ENCODE measurements at regions not wholly inside any gene's neighbourhood (a gene's known extent, or its start where the extent isn't known, plus 50 kb on each side); places are given as distances from the start of the nearest gene placed in this dataset.

DNA sequence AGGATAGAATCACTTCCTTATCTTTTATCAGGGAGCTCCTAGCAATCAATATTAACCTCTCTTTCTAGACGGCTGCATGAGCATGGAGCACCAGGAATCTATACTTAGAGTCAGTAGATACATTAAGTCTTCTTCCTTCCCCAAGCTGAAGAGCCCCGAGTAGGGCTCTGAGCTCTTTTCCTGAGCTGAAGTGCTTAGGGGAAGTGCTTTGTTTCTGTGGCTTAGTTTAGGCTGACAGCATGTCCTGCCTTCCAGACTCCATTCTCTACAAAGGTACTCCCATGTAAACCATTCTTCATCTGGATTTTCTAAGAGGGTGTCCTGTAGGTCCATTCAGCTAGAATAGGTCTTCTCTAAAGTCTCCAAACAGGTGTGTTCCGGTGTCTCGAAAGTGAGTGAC, 127.5 kb upstream of the AFF2 start:
- DNase-seq, result no peak

- no peak for DNase-seq
Observed at GRCh38 chrX:148376342-148376741, 124.1 kb upstream of the AFF2 start.

GRCh38 chrX:148380107-148380506, 120.3 kb upstream of the AFF2 start:
- no peak for DNase-seq

DNA sequence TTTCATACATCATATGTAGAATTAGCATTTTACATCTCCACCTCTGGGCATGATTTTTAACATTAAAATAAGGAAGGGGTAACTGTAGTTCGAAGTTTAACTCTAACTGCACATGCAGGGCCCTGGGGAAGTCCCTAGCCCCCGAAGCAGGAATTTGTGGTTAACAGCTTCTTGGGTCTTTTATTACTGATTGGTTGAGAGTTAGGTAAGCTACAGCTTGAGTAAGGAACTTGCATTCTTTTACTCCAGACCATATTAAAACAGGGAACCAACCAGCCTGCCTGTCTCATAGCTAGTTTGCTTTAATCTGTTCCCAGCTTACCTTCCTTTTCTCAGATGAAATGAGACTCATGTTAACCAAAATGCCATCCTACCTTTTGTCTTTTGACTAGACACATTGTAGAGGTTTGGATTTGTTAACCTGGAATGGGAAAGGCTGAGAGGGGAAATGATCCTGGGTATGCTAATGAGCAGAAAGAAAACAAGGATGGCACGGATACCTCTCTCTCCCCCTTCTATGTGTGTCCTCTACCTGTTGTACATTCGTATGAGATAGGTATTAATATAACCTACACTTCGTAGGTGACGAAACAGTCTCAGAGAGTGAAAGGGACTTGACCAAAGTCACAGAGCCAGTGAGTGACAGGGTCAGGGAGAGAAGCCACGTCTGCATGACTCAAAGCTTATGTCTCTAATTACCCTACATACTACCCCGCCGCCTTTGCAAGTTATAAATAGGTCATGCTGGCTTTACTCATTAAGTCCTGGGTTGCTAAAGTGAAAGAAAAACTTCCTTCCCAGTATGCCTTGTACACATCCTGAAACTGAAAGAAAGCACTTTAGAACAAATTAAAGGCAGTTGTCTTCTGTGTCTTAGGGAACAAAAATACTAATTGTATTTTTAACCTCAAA, 119.5 kb upstream of the AFF2 start:
- no peak for DNase-seq

DNA sequence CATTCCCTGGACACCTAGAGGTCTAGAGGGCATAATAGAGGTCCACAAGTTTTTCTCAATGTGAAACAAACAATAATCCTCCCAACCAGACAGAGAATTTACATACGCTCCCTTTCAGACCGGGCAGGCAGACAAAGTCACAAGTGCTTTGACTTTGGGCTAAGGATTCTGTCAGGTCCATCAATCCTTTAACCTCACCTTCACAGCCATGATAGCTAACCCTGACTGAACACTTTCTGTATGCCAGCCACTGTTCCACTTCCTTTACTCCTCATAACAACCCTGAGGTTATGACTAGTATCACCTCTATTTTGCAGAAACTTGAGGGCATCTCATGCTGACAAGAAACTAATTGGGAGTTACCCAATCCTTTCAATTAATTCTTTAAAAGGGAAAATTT, 118.8 kb upstream of the AFF2 start:
- no peak for DNase-seq

GRCh38 chrX:148382983-148383382, 117.4 kb upstream of the AFF2 start:
- no peak for DNase-seq

DNA sequence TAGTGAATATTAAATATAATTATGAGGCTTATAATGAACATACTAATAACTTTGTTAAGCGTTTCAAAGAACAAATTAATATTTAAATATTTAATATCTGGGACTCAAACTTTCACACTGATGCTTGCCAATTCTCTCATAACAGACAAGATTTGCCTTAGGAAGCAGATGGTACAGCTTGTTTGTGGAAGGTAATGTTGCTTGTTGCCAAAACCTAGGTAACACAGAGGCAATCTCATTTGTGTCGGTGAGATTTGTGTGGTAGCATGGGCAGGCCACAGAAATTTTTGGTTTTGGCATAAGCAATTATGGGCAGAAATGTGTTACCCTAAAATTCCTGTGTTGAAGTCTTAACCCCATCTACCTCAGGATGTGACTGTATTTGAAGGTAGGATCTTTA, 114.9 kb upstream of the AFF2 start:
- no peak for DNase-seq

GRCh38 chrX:148389629-148390028, 110.8 kb upstream of the AFF2 start:
- no peak for DNase-seq

- DNase-seq, result no peak
Observed at GRCh38 chrX:148412006-148412405, 88.4 kb upstream of the AFF2 start.

DNA sequence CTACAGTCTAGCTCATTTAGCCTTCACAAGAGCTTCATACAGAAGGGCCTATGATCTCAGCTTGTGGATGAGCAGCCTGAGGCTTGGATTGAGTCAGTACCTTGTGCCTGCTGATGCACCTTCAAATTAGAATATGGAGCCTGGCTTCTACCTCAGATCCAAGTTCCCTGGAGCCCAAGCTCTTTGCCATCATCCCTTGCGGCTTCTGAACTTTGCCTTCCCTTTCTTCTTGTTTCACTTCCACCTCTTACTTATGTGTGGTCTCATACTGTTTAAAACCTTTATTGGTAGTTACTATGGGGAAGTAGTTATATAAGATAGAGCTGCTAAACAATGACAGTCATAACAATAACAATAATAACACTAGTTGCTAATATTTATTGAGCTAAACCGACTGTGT, 84.3 kb upstream of the AFF2 start:
- no peak for DNase-seq

GRCh38 chrX:148416931-148417330, 83.5 kb upstream of the AFF2 start:
- DNase-seq, result no peak

DNA sequence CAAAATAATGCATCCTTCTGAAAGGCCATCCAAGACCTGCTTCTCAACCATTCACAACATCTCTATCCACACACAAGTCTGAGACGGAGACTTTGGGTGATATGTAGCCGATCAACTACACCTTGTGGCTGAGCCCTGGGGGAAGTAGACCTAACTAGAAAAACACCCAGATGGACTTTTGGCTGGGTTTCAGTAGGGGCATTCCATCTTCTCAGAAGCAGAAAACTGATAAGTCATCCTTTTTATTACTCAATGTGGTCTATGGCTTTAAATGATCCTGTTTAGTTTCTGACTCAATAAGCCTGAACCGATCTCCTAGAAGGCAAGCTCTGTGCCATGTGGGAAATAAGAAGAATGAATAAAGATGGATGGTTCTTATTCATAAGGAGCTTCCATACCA, 82.5 kb upstream of the AFF2 start:
- DNase-seq, result no peak

- DNase-seq, result no peak
Observed at GRCh38 chrX:148422526-148422925, 77.9 kb upstream of the AFF2 start.

DNA sequence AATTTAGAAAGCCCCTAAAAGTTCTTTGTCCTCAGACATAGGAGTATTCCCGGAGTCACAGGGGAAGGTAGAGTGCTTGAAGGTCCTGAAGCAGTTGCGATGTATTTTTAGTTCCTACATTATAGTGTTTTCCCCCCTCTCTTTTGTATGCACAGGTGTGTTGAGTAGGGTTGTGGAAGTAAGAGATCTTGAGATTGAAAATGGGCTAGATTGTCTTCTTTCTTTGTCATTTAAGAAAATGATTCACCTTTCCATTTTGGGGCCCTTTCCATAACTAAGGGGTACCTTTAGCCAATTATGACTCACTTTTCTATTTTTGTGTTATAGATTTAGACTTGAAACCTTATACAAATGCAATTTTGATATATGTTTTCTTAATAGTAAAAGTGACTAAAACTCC, 75.8 kb upstream of the AFF2 start:
- DNase-seq, result no peak

- no peak for DNase-seq
Observed at GRCh38 chrX:148426467-148426866, 74.0 kb upstream of the AFF2 start.

DNA sequence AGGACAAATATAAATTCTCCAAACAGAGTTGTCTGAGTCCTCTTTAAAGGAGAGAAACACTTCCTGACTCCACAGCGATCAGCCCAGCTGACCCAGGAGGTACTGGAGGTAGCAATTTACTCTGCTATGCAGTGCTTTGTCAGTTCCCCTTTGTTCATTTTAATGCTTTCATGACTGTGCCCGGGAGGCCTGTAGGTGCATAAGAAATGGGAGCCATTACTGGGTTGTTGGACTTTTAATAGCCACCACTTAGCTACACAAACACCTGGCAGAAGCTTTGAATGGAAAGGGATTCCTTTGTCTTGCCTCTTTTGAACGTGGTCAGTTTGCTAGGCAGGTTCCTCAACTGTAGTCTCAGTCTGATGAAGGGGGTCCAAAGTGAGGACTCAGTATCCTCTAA, 59.0 kb upstream of the AFF2 start:
- no peak for DNase-seq

GRCh38 chrX:148443216-148443615, 57.2 kb upstream of the AFF2 start:
- no peak for DNase-seq

DNA sequence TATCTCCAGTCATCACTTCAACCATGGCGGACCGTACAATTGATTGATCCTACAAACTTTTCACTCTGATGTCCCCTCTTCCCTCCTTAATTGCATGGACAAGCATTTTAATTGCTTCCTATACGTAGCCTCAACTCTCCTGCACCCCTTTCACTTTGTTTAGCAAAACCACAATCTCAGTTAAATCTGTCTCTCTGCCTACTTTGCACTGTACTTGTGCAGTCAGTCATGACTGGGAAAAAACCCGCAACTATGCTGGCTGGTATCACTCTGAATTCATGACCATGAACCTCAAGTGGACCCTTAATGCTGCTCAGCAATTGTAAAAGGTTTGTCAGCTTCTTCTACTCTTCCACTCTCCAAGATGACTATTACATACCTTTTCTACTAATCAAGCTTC, 51.7 kb upstream of the AFF2 start:
- DNase-seq, result no peak

Measured in NCI-H2227 treated with DMSO at 0.1 percent for 48 hours (cell line).